Stimulated activated memory B cell treated with anti-CD40 and anti-IgM and Interleukin-4, amounts not matched to agents 10 μg/mL and 1 μg/mL and 100 μg/mL, for 72 hours (primary cell): ENCODE measurements at regions not wholly inside any gene's neighbourhood (a gene's known extent, or its start where the extent isn't known, plus 50 kb on each side); places are given as distances from the start of the nearest gene placed in this dataset.

Experiments
- ATAC-seq: fragments of 150-1000 bp; cut with Tn5 transposase; 2 replicates; pipeline ENCODE4 v1.10.0; 2021
- H3K27ac Mint-ChIP-seq: one replicate; pipeline ENCODE4 v1.8.0; 2022; ENCODE audit warnings: mild to moderate bottlenecking, mixed read lengths
- H3K27me3 Mint-ChIP-seq: one replicate; pipeline ENCODE4 v1.8.0; 2022; ENCODE audit warnings: mixed read lengths
- H3K36me3 Mint-ChIP-seq: one replicate; pipeline ENCODE4 v1.8.0; 2022; ENCODE audit warnings: mixed read lengths
- H3K4me1 Mint-ChIP-seq: one replicate; pipeline ENCODE4 v1.8.0; 2022; ENCODE audit warnings: mixed read lengths
- H3K4me3 Mint-ChIP-seq: one replicate; pipeline ENCODE4 v1.8.0; 2022; ENCODE audit warnings: mild to moderate bottlenecking, moderate library complexity, mixed read lengths
- H3K9me3 Mint-ChIP-seq: one replicate; pipeline ENCODE4 v1.8.0; 2022; ENCODE audit warnings: mixed read lengths

DNA sequence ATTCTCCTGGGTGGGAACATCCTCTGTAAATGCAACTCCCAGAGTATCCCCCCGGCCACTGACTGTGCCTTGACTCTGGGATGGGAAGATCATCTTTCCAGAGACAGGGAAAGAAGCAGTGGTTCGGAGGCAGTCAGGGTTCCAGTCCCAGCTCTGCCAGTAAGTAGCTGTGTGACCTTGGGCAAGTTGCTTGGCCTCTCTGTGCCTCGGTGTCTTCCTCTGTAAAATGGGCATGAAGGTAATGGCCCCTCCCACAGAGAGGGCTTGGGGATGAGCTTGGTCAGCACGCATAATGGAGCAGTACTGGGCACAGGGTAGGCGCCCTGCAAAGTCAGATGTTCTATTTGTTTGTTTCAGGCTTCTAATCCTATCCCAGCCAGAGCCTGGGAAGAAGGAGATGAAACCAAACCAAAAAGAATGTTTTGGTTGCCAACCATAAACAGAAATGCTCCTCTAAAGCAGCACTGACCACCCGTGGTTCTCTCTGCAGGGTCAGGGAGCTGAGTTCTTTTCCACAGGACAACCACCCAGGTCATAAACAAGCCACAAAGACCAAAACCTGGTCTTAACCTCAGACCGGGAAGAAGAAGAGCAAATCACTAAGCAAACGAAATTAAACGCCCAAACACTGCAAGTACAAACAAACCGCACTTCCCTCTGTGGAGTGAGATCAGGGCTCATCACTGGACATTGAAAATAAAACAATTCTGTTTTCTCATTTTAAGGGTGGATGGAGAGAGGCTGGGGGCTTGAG, 381.0 kb upstream of the SULF2 start:
- H3K9me3 Mint-ChIP-seq = peaks cover 4% of the 10 kb centered on the region
- H3K27ac Mint-ChIP-seq = no peak overlapping the region
- no peak for ATAC-seq
- H3K4me1 Mint-ChIP-seq = no peaks in the 10 kb centered on the region
- H3K4me3 Mint-ChIP-seq = no peak overlapping the region
- peaks cover 48% of the 10 kb centered on the region for H3K27me3 Mint-ChIP-seq
- H3K36me3 Mint-ChIP-seq = no peaks in the 10 kb centered on the region

DNA sequence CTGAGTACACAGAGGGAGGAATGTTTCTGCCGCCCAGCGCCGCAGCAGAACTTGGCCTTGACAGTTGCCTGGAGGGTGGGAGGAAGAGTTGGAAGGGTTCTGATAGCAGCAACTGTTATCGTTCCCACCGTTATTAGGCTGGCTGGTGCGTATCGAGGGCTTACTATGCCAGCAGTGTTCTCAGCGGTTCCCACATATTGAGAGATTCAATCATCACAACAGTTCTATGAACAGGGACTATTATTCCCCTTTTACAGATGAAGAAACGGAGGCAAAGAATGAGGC, 380.1 kb upstream of the SULF2 start:
- Mint-ChIP-seq H3K4me1 (no peaks in the 10 kb centered on the region), H3K9me3 (peaks cover 4% of the 10 kb centered on the region), H3K27me3 (peaks cover 50% of the 10 kb centered on the region), H3K27ac (no peak overlapping the region), H3K4me3 (no peak overlapping the region), H3K36me3 (no peaks in the 10 kb centered on the region)
- ATAC-seq = no peak

DNA sequence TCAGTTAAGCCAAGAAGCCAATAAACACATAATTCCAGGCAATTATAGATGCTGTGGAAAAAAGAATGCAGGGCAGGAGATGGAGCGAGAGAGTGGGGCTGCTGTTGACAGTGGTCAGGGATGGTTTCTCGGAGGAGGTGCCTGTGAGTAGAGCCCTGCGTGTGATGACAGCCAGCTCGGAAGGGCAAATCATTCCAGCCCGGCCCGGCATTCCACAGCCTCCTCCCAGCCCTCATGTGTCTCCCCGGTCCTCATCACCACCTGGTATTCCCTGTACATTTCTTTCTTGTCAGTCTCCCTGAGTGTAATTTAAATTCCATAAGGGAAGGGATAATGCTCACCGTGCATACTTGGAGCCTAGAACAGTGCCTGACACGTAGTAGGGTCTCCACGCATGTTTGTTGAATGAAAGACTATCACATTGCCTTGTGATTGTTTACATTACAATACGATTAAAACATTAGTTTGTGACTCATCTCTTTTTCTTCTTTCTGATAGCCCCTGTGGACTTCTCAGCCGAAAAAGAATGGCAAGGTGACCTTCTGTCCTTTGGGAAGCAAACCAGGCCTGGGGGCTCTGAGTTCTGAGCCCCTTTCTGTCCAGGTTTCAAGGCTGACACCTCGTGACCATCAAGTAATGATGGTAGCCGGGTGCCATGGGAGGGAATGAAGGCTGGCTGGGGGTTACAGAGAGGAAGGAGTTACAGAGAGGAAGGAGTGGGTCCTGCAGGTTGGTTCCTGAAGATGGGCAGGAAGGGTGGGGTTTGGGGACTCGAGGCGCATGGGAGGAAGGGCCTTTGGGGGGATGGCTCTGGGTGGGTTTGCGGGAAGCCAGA, 379.5 kb upstream of the SULF2 start:
- Mint-ChIP-seq H3K36me3 (no peaks in the 10 kb centered on the region), H3K4me3 (no peak overlapping the region), H3K9me3 (peaks cover 4% of the 10 kb centered on the region), H3K27ac (no peak overlapping the region), H3K27me3 (peaks cover 46% of the 10 kb centered on the region), H3K4me1 (no peaks in the 10 kb centered on the region)
- ATAC-seq = no peak

DNA sequence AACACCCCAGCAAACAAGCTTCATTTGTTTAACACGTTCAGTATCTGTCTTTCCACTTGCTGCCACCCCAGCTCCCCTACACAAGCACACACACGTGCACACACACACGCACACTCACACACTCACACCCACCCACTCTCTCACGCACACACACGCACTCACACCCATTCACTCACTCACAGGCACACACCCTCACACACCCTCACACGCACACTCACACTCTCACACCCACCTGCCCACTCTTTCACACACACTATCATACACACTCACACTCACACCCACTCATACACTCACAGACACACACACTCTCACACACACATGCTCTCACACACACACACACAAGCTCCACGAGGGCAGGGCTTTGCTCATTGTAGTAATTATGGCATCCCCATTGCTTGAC, 378.8 kb upstream of the SULF2 start:
- no peak overlapping the region for H3K27ac Mint-ChIP-seq
- peaks cover 4% of the 10 kb centered on the region for H3K9me3 Mint-ChIP-seq
- H3K4me3 Mint-ChIP-seq = no peak overlapping the region
- no peaks in the 10 kb centered on the region for H3K36me3 Mint-ChIP-seq
- no peaks in the 10 kb centered on the region for H3K4me1 Mint-ChIP-seq
- ATAC-seq = no peak
- H3K27me3 Mint-ChIP-seq = peaks cover 46% of the 10 kb centered on the region

DNA sequence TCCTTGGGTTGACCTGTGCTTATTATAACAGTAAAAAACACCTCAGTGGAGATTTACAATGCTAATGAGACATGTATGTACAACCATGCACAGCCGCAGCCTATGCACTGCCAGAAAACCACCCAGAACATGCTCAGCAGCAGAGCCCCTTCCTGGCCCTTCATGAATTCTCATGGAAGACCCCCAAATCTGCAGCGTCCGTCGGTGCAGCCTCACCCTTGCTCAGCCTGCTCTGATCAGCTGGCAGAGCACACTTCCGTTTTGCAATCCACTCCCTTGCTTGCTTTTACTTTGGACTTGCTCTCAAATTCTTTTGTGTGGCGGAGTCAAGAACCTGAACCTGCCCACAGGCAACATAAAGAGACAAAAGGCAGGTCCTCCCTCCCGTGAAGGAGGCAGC, 378.2 kb upstream of the SULF2 start:
- Mint-ChIP-seq H3K9me3 (peaks cover 4% of the 10 kb centered on the region), H3K27ac (no peak overlapping the region), H3K4me1 (no peaks in the 10 kb centered on the region), H3K36me3 (no peaks in the 10 kb centered on the region), H3K27me3 (peaks cover 46% of the 10 kb centered on the region), H3K4me3 (no peak overlapping the region)
- ATAC-seq = no peak

DNA sequence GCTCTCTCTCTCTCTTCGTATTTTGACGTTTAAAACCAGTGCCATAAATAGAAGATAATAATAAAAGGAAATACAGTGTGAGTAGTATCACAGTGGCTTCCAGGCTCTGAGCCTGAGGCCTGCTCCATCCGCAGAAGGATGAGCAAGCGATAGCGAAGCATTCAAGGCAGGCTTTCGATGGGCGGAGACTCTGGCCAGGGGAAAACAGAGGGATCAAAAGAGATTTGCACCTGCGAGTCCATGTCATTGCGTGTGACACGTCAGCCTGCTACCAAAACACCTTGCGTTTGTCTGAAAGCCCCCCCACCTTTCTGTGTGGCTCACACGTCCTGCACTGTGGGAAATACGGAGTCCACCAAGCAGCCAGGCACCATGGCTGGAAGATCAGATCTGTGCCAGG, 377.3 kb upstream of the SULF2 start:
- Mint-ChIP-seq H3K9me3 (peaks cover 4% of the 10 kb centered on the region), H3K4me3 (no peak overlapping the region), H3K27ac (no peak overlapping the region), H3K27me3 (peaks cover 46% of the 10 kb centered on the region), H3K4me1 (no peaks in the 10 kb centered on the region), H3K36me3 (no peaks in the 10 kb centered on the region)
- no peak for ATAC-seq

DNA sequence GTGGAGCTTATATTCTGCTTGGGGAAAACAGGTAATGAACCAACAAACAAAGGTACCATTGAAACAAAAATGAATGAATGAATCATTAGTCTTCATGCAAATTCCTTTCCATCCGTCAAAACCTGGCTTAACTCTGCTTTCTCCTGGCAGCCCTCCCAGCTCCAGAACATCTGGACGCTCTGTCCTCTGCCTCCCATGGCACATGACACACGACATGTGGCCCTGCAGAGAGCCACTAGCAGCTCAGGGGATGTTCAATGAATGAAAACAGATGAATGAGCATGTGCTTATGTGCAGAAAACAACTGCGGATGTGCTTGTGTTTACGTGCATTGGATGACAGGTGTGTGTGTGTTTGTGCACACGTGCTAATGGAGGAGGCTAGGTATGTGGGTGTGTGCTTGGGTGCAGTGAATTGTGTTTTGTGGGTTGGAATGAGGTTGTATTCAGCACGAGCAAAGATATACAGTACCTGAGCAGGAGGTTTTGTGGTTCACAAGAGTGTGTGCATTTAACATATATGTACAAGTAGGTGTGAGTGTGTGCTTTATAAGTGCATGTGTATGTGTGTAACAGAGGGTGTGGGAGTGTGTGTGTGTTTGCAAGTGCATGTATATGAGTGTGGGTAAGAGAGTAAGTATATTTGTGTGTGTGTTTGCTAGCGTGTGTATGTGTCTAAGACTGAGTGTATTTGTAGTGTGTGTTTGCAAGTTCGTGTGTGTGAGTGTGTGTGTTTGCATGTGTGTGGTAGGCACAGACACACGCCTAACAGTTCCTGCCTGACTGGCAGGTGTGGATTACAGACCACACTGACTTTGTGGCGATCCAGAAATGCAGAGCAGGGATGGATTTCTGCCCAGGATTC, 374.1 kb upstream of the SULF2 start:
- no peak for ATAC-seq
- Mint-ChIP-seq H3K27ac (no peak overlapping the region), H3K4me3 (no peak overlapping the region), H3K9me3 (peaks cover 7% of the 10 kb centered on the region), H3K4me1 (no peaks in the 10 kb centered on the region), H3K36me3 (no peaks in the 10 kb centered on the region), H3K27me3 (peaks cover 37% of the 10 kb centered on the region)

DNA sequence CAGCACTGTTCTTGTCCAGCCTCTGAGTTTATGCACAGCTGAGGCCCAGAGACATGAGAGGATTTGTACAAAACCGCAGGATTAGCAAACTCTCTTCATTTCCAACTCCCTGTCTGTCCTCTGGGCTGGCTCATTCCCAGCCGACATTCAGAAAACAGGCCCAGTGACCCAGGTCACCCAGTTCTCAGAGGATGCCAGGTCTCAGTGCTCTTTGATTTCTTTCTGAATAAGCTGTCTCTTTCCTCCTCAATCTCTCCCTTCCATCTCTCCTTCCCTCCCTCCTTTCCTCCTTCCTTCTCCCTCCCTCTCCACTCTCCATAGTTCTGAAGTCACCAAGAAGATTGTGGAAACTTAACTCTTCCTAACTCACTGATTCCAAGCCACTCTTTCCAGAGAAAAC, 372.7 kb upstream of the SULF2 start:
- ATAC-seq = no peak
- Mint-ChIP-seq H3K9me3 (peaks cover 3% of the 10 kb centered on the region), H3K4me1 (no peaks in the 10 kb centered on the region), H3K4me3 (no peak overlapping the region), H3K27ac (no peak overlapping the region), H3K27me3 (peaks cover 43% of the 10 kb centered on the region), H3K36me3 (no peaks in the 10 kb centered on the region)

DNA sequence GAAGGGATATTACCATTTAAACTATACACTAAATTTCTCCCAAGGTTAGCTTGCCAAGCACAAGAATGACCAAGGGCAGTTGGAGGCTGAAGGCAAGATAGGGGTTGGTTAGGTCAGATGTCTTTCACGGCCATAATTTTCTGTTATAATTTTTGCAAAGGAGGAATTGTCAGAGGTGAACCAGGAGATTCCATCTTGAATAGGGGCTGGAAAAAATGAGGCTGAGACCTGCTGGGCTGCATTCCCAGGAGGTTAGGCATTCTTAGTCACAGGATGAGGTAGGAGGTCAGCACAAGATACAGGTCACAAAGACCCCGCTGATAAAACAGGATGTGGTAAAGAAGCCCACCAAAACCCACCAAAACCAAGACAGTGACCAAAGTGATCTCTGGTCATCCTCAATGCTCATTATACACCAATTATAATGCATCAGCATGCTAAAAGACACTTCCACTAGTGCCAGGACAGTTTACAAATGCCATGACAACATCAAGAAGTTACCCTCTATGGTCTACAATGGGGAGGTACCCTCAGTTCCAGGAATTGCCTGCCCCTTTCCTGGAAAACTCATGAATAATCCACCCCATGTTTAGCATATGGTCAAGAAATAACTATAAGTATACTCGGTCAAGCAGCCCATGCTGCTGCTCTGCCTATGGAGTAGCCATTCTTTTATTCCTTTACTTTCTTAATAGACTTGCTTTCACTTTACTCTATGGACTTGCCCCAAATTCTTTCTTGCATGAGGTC, 371.8 kb upstream of the SULF2 start:
- no peaks in the 10 kb centered on the region for H3K4me1 Mint-ChIP-seq

DNA sequence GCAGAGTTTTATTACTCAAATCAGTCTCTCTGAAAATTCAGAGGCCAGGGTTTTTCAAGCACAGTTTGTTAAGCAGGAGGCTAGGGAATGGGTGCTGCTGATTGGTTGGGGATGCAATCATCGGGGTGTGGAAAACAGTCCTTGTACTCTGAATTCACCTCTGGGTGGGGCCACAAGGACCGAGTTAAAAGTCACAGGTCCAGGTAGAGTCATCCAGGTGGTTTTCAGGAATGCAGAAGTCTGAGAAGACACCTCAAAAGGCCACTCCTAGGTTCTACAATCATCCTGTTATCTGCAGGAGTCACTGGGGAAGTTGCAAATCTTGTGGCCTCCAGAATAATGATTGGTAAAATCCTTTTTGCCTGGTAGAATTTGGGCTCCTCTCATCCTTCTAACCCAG, 371.2 kb upstream of the SULF2 start:
- H3K27me3 Mint-ChIP-seq = peaks cover 33% of the 10 kb centered on the region
- H3K9me3 Mint-ChIP-seq = peaks cover 3% of the 10 kb centered on the region
- no peak overlapping the region for H3K27ac Mint-ChIP-seq
- no peak for ATAC-seq
- H3K4me3 Mint-ChIP-seq = no peak overlapping the region
- no peaks in the 10 kb centered on the region for H3K36me3 Mint-ChIP-seq
- no peaks in the 10 kb centered on the region for H3K4me1 Mint-ChIP-seq

More for the DNA sequence above, 371.8 kb upstream of the SULF2 start:
- Mint-ChIP-seq H3K36me3 (no peaks in the 10 kb centered on the region), H3K4me3 (no peak overlapping the region), H3K27ac (no peak overlapping the region), H3K27me3 (peaks cover 39% of the 10 kb centered on the region), H3K9me3 (peaks cover 3% of the 10 kb centered on the region)
- ATAC-seq = no peak

DNA sequence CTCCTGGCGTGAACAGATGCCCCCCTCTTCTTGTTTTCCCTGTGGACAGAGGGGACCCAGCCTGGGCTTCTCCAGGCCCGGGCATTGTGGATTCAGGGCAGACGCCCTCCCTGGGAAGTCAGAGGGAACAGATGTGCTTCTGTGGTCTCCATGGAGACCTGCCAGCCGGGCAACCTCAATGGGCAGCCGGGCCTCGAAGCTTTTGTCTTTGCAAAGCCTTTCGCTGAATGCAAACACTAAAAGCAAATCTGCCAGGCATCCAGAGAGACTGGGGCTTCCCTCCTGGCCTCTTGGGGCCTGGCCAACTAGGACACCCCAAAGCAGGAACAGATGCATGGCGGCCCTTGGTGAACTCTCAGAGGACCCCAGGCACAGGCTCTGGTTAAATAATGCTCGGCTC, 370.0 kb upstream of the SULF2 start:
- H3K4me1 Mint-ChIP-seq = no peaks in the 10 kb centered on the region
- H3K9me3 Mint-ChIP-seq = peaks cover 3% of the 10 kb centered on the region
- no peak overlapping the region for H3K27ac Mint-ChIP-seq
- H3K27me3 Mint-ChIP-seq = peaks cover 22% of the 10 kb centered on the region
- H3K36me3 Mint-ChIP-seq = no peaks in the 10 kb centered on the region
- no peak for ATAC-seq
- H3K4me3 Mint-ChIP-seq = no peak overlapping the region

DNA sequence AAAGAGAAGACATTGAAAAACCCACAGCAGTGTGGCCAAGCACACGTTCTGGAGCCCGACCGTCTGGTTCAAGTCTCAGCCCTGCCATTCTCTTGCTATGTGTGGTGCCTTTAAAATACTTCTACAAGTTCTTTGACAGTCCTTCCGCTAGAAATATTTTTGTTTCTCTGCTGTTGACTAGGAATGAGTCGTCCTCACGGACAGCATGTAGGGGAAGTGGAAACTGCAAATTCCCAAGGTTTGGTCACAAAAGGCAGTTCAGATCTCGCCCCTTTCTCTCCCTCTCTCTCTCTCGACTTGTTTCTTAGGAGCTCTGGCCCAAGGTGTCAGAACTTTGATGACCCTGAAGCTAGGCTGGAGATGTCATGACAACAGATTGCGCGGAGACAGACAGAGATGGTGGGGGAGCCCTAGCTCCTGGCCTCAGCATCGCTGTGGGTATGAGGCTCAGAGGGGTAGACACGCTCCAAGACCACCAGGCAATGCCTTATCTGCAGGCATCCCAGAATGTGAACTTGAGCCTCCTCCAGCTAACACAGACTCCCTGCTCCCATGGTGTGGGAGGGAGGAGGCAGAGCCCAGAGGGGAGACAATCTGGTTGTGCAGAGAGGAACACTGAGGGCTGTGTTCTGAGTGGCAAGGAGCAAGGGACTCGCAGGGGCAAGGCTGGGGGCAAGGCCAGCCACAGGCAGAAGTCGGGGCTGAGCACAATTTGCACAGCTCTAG, 368.9 kb upstream of the SULF2 start:
- ATAC-seq = no peak
- Mint-ChIP-seq H3K4me1 (no peaks in the 10 kb centered on the region), H3K4me3 (no peak overlapping the region), H3K27ac (no peak overlapping the region), H3K9me3 (peaks cover 3% of the 10 kb centered on the region), H3K36me3 (no peaks in the 10 kb centered on the region), H3K27me3 (peaks cover 22% of the 10 kb centered on the region)

DNA sequence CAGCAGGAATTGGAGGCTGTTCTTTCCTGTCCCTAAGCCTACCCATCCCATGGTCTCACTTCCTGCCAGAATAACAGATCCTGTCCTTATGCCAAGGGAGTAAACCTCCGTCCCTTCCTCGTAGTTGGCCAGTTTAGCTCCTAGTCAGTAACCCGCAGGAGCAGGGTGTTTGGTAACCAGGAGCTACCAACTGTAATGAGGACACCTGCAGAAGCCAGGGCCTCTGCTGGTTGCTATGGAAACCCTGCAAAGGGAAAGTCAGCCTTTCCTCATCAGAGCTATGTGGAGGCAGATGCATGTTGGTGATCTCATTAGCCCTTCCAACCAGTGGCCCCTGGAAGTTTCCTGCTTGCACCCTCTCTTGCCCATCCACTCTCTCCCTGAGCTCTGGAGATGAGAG, 368.2 kb upstream of the SULF2 start:
- Mint-ChIP-seq H3K27ac (no peak overlapping the region), H3K36me3 (no peaks in the 10 kb centered on the region), H3K9me3 (peaks cover 3% of the 10 kb centered on the region), H3K4me3 (no peak overlapping the region), H3K27me3 (peaks cover 22% of the 10 kb centered on the region), H3K4me1 (no peaks in the 10 kb centered on the region)
- ATAC-seq = no peak

DNA sequence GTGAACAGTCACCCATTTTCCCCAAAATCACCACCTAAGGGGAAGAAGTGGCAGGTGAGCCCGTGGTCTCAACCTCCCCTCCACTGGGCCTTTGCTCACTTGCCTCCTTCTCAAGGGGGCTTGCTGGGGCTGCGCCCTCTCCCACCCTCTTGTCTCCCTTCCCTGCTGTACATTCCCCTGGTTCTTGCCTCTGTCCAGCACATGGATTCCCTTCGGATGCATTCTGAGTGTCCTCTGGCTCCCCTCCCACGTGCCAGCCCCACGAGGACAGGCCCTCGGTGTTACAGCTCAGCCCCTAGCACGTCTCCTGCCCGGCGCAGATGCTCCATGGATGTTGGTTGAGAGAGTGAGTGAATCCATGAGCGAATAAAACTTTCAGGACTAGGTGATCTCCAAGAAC, 367.8 kb upstream of the SULF2 start:
- H3K4me1 Mint-ChIP-seq = no peaks in the 10 kb centered on the region
- H3K4me3 Mint-ChIP-seq = no peak overlapping the region
- no peak for ATAC-seq
- H3K36me3 Mint-ChIP-seq = no peaks in the 10 kb centered on the region
- H3K9me3 Mint-ChIP-seq = peaks cover 3% of the 10 kb centered on the region
- H3K27me3 Mint-ChIP-seq = peaks cover 22% of the 10 kb centered on the region
- no peak overlapping the region for H3K27ac Mint-ChIP-seq
